Hematopoietic multipotent progenitor cell treated with erythropoietin and hydrocortisone succinate and interleukin-3 and kit ligand, for 4 days (in vitro differentiated cells): ENCODE measurements at regions not wholly inside any gene's neighbourhood (a gene's known extent, or its start where the extent isn't known, plus 50 kb on each side); places are given as distances from the start of the nearest gene placed in this dataset.

Source experiments
- DNase-seq: peaks from one replicate; pipeline ENCODE4 v3.0.0-alpha.2; 2015

DNA sequence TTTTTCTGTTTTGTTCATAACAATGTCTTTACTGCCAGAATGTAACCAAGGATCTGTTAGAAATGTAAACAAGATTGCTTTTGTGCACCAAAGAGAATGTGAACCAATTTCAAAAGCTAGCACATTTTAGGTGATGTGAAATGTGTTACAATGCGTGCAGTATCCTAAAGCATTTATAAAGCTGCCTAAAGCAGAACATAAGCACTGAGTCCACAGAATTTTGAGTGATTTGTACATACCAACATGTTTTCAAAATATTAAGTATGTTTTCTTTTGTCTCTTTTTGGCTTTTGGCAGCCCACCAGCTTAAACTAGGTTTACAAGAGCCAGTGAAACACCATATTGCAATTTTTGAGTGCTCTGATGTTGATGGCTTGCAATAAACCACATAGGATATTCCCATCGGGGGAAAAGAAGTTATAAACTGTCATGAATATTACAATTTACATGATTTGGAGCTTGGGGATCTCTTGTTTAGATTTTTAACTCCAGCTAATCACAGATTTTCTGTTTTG is 364.0 kb downstream of the ZIC1 start:
- DNase-seq: no peak

DNA sequence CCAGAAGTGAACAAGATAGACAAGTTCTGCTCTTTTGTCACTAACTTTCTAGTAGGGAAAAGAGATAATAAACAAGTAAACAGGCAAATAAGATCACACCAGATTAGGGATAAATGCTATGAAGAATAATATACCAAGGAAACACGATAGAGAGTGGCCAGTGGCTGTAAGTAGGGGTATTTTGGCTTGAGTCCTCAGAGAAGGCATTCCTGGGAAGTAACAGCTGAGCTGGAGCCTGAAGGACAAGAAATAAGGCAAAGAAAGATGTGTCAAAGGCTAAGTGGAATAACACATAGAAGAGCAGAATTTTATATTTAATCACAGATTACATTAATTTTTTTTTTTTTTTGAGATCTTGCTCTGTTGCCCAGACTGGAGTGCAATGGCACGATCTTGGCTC is 366.2 kb downstream of the ZIC1 start:
- no peak for DNase-seq

DNA sequence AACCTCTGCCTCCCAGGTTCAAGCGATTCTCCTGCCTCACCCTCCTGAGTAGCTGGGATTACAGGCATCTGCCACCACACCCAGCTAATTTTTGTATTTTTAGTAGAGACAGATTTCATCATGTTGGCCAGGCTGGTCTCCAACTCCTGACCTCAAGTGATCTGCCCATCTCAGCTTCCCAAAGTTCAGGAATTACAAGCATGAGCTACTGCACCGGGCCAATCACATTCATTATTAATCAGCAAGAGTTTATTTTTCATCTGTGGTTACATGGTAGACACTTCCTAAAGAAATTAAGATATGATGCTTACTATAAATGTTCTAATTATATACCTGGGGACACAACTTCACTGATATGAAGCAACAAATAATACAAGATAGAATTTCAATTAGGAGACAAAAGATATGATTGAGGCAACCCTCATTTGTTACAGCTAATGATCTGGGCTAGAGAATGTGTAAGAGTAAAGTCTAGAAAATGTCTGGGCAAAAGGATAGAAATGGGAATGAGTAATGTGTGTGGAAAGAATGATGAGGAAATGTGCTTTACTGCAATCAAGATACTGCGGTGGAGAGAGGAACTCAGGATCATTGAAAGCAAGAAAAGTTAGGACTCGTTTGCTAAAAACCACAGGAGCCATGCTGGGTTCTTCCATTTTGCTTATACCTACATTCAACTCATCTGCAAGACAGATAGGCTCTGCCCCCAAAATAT is 366.8 kb downstream of the ZIC1 start:
- DNase-seq: no peak

DNA sequence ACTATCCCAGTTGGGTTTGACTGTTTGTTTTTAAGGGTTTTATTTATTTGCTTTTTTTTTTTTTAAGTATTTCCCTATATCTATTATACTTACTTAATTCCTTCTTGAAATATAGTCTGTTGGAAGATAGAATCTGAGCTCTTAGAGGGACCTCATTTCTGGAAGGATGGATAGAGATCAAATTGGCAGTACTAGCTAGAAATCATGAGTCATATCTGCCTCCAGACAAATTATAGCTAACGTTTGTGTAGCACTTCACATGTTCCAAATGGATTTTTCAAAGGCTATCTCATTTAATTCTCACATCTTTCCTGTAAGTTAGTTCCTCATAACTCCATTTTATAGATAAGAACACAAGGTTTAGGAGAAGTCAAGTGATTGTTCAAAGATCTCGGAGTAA is 384.7 kb downstream of the ZIC1 start:
- DNase-seq: no peak

DNA sequence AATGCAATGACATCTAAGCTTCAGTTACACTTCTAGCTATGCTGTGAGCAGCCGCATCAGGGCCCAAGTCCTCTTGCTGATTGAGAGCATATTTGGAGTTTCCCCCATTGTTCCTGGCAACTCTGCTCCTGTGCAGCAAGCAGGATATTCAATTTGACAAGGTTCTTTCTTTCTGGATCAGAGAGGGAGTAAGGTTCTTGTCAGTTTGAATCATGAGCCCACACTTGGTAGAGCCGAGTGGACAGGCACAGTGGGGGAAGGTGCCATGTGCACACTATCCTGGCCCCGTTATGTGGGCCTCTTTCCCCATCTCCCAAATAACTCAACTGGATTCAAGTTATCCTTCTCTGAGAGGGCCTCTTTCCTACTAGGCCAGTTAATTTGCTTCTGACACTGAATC is 385.4 kb downstream of the ZIC1 start:
- DNase-seq: no peak

DNA sequence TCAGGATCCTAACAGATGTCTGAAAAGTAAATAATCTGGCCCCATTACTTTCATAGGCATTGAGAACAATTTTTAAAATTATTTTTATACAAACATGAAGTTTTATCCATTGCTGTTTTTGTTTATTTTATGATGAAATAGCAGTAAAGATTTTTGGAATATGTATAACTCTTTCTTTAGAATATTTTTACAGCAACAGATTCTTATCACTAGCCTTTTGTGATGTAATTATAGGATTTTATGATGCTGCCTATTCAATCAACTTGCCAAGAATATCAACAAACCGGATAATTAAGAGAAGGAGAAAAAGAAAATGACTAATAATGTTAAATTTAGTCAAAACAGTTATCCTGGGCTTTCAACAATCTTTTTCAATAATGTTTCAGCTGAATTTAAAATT is 386.3 kb downstream of the ZIC1 start:
- no peak for DNase-seq

DNA sequence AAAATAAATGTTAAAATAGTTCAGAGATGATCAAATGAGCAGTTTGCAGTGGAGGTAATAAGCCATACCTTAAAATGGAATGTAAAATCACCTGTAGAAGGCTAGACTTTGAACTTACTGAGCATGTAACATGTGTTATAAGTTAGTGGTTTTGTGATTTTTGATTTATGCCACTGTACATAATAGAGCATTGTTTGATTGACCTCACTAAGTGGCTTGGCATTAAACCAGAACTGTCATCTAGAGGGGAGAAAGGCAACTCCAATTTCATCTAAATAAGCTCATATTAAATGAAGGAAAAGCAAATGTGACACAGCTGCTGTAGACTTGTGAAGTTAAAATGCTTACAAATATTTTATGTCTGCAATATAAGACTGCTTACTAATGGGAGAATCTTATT is 387.9 kb downstream of the ZIC1 start:
- no peak for DNase-seq

DNA sequence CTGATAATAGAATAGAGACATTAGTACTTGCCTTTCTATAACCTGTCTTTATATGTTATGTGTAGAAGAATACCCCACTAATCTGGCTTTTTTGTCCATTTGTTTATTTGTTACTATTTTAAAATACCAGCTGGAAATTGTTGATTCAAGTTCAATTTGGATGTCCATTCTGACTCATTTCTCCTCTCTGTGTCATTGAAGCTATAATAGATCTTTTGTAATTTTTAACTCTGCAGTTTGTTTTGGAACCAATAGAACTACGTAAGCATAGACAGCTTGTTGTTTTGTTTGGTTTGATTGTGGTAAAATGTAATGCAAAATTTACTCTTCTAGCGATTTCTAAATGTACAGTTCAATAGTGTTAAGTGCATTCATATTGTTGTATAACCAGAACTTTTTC is 390.4 kb downstream of the ZIC1 start:
- DNase-seq: no peak

DNA sequence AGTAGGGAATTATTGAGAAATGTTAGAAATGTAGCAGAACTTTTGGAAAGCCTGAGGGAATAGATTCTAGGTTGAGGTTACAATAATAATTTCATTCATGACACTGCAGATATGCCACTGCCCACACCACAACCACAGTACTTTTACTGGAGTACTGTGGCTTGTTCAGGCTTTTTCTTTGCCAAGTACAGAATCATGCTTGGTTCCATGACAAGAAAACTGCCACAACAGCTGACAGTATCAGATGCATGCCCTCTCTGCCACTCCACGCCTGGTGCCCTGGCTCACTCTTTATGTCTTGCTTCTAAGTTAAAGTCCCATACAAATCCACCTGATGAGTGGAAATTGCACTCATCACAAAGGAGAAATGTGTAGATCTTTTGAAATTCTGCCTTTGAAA is 398.6 kb downstream of the ZIC1 start:
- DNase-seq: no peak

DNA sequence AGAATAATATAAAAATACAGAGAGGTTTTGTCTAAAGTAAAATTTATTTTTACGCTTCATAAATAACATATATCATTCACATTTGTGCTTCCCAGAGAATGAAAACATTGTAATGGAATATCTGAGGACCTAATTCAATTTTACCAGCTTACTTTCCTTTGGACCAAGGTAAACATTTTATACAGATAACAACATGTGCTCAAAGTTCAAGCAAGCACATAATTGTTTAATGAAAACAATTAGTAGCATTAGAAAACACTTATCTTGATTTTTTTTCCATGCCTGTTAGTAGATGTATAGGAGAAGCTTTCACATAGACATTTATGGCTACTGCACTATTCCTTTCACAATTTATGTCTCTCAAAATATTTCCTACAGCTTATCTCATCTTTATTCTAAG is 400.0 kb downstream of the ZIC1 start:
- DNase-seq: no peak

DNA sequence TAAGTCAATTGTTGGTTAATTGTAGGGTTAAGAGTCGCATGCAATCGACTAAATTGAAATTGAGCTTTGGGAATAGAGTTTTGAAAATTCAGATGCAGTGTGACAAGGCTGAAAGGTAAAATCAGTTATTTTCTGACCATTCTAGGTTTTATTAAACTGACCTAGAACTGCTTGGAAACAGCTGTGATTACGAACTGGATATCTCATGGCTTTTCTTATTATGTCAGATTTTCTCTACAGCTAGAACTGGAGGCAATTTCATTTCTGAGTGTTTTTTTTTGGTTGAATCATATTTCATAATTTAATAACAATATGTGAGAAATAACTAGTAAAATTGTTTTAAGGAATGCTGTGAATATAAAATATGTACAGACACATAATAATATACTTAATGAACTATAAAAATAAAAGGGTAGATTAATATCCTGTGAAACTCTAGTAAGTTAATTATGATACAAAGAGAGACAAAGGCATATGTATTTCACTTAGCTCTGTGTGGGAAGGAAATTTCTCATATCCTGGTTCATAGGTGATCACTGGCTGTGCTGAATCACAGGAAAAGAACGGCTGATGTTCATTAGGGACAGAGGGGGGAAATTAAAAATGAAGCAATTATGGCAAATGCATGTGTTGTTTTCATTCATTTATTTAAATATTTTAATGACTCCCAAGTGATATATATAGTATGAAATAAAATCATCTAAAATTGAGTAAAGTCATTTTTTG is 403.2 kb downstream of the ZIC1 start:
- no peak for DNase-seq

DNA sequence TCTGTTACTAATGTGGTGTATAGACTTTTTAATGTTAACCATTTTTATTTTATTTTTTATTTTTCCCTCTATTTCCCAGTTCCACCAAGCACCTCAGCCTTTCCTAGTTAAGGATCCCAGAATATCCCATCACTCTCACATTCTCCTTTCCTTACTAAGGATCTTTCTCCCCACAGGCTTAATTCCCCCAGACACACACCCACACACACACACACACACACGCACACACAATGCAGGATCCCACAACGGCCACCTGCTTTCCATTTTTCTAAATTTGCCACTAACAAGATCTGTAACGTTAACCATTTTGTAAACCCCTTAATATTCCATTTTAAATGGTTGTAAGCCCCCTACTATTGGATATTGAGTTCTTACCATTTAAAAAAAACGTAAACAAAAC is 404.1 kb downstream of the ZIC1 start:
- DNase-seq: no peak

DNA sequence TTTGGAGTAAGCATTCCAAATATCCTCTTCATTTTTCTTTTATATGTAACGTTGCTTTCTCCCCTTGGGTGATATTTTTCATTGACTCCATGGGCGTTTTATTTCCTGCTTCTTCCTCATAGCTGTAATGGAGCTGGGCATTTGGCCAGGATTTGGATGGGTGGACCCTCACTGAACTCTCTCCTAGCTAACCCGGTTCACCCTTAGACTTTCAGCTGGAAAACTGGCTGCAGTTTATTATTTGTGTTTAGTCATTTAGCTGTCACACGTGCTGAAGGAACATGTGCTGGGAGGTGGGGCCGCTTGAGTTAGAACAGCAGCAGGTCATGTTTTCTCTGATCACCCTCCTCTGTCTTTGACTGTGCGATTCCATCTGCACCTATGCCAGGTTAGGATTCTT is 407.6 kb downstream of the ZIC1 start:
- DNase-seq: no peak

DNA sequence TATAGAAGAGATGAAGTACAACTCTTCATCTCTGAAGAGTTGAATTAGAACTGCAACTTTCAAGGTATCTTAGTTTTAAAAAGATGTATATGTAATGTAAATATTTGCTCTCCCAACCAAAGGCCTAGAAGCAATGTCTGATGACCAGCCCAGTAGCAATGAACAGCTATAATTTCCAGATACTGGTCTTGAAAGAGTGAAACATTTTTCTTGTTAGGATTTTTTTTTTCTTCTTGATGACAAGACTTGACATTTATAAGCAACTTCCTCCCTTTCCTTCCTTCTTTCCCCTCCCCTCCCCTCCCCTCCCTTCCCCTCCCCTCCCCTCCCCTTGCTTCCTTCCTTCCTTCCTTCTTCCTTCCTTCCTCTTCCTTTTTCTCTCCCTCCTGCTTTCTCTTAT is 423.4 kb downstream of the ZIC1 start:
- no peak for DNase-seq

DNA sequence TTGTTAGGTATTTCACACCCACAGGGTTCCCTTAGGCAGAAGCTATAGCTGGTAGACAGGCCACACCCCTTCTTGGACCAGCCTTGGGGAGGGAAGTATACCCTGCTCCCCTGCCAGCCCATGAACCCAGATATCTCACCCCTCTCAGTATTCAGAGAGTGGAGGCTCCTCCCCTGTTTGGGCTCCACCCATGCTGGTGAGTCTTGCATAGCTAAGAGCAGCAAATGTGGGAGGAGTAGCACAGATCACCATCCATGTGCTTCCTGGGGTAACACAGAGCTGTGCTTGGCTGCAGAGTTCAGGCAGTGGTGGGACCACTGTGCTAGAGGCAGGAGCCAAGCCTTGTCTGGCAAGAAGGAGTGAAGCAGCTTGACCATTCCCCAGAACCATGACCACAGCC is 427.2 kb downstream of the ZIC1 start:
- DNase-seq: no peak

DNA sequence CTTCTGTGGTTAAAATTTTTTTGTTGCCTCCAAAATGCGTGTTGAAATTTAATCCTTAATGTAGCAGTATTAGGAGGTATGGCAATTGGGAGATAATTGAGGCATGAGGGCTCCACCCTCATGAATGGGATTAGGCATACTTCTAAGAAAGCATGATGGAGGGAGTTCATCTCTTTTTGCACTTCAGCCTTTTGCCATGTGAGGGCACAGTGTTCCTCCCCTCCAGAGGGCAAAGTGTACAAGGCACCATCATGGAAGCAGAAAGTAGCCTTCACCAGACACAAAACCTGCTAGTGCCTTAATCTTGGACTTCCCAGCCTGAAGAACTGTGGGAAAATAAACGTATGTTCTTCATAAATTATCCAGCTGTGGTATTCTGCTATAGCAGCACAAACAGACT is 429.5 kb downstream of the ZIC1 start:
- DNase-seq: peak; percentile 9

DNA sequence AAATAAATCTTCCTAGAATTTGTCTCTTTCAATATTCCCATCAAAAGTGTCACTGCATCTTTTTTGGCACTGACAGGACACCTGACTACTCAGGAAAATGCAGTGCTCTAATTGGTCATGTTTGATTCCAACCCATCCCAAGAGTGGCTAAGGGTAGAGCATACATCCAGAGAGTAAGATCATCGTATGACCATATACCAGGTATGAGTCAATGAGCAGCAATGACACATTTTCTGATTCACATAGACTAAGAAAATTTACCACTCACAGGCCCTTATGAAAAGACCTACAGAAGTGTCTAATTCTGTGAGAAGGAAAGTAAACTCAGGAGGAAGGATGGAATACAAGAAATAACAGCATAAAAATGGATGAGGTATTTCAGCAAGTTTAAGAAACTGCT is 434.2 kb downstream of the ZIC1 start:
- DNase-seq: no peak

DNA sequence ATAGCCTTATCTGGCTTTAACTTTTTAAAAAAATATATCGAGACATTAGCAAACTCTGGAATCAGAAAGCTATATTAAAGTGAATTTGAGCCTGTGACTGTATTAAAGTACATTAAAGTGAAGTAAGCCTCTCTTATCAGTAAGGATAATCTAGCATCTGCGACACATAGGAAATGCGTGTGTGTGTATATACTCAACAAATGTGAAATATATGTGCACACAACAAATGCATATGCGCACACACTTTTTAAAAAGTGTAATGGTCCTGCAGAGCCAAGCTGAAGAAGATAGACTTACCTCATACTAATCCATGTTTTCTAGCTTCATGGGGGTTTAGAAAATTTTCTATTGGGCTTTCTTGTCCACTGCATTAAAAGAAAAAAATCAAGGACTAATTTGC is 437.1 kb downstream of the ZIC1 start:
- no peak for DNase-seq

DNA sequence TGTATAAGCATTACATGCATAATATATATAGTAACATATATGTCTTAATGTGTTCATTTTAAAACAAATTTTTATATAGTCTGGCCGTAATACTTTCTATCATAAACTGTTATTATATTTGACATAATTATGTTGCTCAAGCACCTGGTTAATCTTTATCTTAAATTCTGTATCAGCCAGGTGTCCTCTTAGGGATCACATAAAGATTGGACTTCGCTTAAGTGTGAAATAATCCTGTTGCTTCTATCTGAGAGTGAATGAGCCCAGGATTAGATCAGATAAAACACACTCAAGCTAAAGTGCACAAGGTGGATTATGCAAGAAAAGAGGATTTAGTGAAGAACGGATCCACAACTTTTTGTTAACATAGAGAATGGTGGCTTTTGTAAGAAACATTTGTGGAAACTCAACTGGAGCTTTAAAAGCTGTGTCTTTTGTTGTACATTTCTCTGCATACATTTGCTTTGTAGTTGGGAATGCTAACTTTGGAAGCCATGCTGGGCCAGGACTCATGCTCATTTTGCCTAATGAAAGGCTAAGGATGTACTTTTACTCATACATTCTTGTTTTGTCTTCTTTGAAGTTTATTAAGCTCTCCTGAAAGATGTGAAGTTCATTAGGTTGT is 437.8 kb downstream of the ZIC1 start:
- DNase-seq: no peak

DNA sequence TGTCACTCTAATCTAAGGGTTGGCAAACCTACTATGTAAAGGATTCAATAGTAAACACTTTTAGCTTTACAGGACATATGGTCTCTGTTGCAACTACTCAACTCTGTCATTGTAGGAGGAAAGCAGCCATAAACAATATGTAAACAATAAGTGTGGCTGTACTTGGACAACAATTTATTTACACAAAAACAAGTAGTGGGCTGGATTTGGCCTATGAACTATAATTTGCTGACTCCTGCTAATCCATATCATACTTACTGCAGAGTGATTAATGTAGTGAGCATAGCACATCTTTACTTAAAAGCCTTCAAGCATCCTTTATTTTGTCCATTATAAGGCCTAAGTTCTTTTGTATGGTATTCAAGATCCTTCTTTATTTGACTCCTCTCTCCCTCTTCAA is 441.9 kb downstream of the ZIC1 start:
- DNase-seq: no peak

DNA sequence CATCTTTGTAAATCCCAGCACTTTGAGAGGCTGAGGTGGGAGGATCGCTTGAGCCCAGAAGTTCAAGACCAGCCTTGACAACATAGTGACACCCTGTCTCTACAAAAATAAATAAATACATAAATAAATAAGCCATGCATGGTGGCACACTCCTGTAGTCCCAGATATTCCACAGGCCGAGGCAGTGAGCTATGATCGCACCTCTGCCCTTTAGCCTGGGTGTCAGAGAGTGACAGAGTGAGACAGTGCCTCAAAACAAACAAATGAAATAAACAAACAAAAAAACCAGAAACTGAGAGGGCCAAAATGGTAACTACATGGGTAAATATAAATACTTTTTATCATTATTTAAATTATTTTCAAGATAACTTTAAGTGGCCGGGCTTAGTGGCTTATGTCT is 445.4 kb downstream of the ZIC1 start:
- no peak for DNase-seq

DNA sequence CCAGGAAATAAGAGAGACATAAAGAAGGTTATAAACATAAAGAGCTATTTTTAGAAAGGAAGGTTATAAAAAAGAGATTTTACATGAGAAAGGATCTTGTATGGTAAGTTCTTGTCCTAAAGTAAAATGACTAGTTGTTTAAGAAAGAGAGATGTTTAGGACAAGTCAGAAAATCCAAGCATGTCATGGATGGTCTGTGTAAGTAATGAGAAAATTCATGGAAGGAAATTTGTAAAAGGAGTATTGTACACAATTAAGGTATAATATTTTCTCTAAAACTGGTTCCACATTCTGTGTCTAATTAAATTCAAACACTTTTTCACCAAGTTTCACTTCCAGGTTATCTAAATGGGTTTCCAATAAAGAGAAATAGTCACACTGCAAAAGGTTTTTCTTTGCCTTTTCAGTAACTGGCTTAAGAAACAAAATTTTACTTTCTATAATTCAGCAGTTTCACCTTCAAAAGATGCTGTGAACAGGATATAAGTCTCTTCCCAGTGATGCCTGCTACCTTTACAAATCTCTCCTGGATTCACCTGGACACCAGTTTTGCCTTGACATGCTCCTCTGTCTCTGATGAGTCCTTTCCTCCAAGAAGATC is 455.7 kb downstream of the ZIC1 start:
- no peak for DNase-seq

DNA sequence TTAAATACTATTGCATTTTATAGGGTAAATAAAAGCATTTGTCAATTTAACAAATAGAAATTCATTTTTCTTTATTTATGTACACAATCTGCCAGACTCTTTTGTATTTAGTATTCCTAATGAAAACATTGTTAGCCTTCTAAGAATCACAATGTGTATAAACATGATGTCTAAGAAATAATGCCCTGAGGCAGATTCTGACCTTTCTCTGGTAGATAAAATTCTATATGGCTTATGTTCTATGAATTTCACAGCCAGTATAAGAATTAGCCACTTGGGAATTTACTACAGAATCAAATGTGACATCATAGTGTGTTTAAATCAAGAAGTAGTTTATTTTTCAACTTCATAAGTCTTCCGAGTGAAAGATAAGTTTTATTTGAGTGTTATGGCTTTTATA is 457.4 kb downstream of the ZIC1 start:
- no peak for DNase-seq

DNA sequence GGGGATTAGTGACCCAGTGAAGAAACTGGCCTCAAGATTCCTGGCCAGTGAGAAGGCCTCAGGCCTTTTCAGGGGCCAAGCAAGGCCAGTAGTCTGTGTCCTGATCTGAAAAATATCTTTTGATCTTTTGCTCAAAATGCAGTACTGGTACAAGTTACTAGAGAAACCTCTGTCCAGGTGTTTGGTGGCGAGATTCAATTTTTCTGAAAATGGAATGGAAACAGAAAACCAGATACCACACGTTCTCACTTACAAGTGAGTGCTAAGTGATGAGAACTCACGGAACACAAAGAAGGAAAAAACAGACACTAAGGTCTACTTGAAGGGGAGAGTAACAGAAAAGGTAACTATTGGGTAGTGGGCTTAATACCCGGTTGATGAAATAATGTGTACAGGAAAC is 463.4 kb downstream of the ZIC1 start:
- no peak for DNase-seq
